ENCODE measurements at regions not wholly inside any gene's neighbourhood (a gene's known extent, or its start where the extent isn't known, plus 50 kb on each side); places are given as distances from the start of the nearest gene placed in this dataset.
A peak's percentile ranks its signal among the peaks of the same experiment; 100 is the strongest.

- no peak for DNase-seq (ENCODE audit: low spot score)
Observed at GRCh38 chr5:96228408-96228807, 204.6 kb downstream of the PCSK1 start.

DNA sequence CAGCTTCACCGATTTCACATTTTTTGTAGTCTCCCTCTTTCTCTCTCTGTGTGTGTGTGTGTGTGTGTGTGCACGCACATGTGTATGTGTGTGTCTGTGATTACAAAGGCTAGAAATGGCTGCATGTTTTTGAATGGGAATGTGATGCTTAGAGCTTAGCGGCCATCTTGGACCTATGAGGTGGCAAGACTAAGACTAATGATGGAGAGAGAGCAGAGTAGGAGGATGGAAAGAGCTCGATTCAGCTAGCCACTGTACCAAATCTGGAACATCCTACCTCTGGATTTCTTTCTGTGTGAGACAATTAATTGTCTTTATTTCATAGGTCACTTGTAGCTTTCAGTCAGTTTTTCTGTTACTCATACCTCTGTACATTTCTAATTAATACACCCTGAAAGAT is 205.1 kb downstream of the PCSK1 start:
- no peaks in the 10 kb centered on the region for H3K9me3 ChIP-seq (ENCODE audit: low read depth, low read length, poor library complexity, severe bottlenecking)
- H3K27me3 ChIP-seq (replicated peaks; ENCODE audit: insufficient read depth, low read depth, low read length, poor library complexity): no peaks in the 10 kb centered on the region
- H3K4me3 ChIP-seq (ENCODE audit: low read depth, low read length, poor library complexity, severe bottlenecking): no peak overlapping the region
- ChIA-PET CTCF (no interaction called here), POLR2A (ENCODE audit: low non-redundant PET) (no interaction called here)
- DNase-seq (ENCODE audit: low spot score): no peak
- no peak for TF ChIP-seq CTCF (conservative IDR thresholded peaks at IDR 0.05; ENCODE audit: low read depth, low read length)
- no peak for TF ChIP-seq EZH2 (IDR thresholded peaks at IDR 0.05; ENCODE audit: borderline replicate concordance, low read depth, low read length, poor library complexity, severe bottlenecking)
- H3K27ac ChIP-seq (ENCODE audit: low read depth, low read length, poor library complexity, severe bottlenecking): no peak overlapping the region
- BruUV-seq (replicated peaks): no TSS peak
- no peaks in the 10 kb centered on the region for H3K4me1 ChIP-seq (ENCODE audit: insufficient read depth, low read length, poor library complexity, severe bottlenecking)
- intact Hi-C loops (cut with micrococcal nuclease; ENCODE audit: unreplicated experiment): no loop called here
- H3K36me3 ChIP-seq (ENCODE audit: insufficient read depth, low read length, poor library complexity, severe bottlenecking): no peaks in the 10 kb centered on the region

More at GRCh38 chr5:96228408-96228807, 204.6 kb downstream of the PCSK1 start:
- intact Hi-C loops (cut with micrococcal nuclease; ENCODE audit: unreplicated experiment): no loop called here
- H3K9me3 ChIP-seq (ENCODE audit: low read depth, low read length, poor library complexity, severe bottlenecking): no peaks in the 10 kb centered on the region
- H3K36me3 ChIP-seq (ENCODE audit: insufficient read depth, low read length, poor library complexity, severe bottlenecking): no peaks in the 10 kb centered on the region
- CTCF ChIA-PET: no interaction called here
- no TSS peak for BruUV-seq (replicated peaks)
- H3K4me1 ChIP-seq (ENCODE audit: insufficient read depth, low read length, poor library complexity, severe bottlenecking): no peaks in the 10 kb centered on the region
- POLR2A ChIA-PET (ENCODE audit: low non-redundant PET): no interaction called here
- no peaks in the 10 kb centered on the region for H3K27me3 ChIP-seq (replicated peaks; ENCODE audit: insufficient read depth, low read depth, low read length, poor library complexity)
- TF ChIP-seq CTCF (conservative IDR thresholded peaks at IDR 0.05; ENCODE audit: low read depth, low read length) (no peak), EZH2 (IDR thresholded peaks at IDR 0.05; ENCODE audit: borderline replicate concordance, low read depth, low read length, poor library complexity, severe bottlenecking) (no peak)
- no peak overlapping the region for H3K27ac ChIP-seq (ENCODE audit: low read depth, low read length, poor library complexity, severe bottlenecking)
- no peak overlapping the region for H3K4me3 ChIP-seq (ENCODE audit: low read depth, low read length, poor library complexity, severe bottlenecking)

GRCh38 chr5:96226941-96227552 is 206.0 kb downstream of the PCSK1 start:
- BruUV-seq (replicated peaks): no TSS peak
- no peaks in the 10 kb centered on the region for H3K4me1 ChIP-seq (ENCODE audit: insufficient read depth, low read length, poor library complexity, severe bottlenecking)
- POLR2A ChIA-PET (ENCODE audit: low non-redundant PET): no interaction called here

More at GRCh38 chr5:96226941-96227552, 206.0 kb downstream of the PCSK1 start:
- Histone ChIP-seq H3K9me3 (ENCODE audit: low read depth, low read length, poor library complexity, severe bottlenecking) (no peaks in the 10 kb centered on the region), H3K27ac (ENCODE audit: low read depth, low read length, poor library complexity, severe bottlenecking) (no peak overlapping the region), H3K36me3 (ENCODE audit: insufficient read depth, low read length, poor library complexity, severe bottlenecking) (no peaks in the 10 kb centered on the region), H3K27me3 (replicated peaks; ENCODE audit: insufficient read depth, low read depth, low read length, poor library complexity) (no peaks in the 10 kb centered on the region), H3K4me3 (ENCODE audit: low read depth, low read length, poor library complexity, severe bottlenecking) (no peak overlapping the region)
- TF ChIP-seq CTCF (conservative IDR thresholded peaks at IDR 0.05; ENCODE audit: low read depth, low read length): no peak
- TF ChIP-seq EZH2 (IDR thresholded peaks at IDR 0.05; ENCODE audit: borderline replicate concordance, low read depth, low read length, poor library complexity, severe bottlenecking): no peak
- DNase-seq (ENCODE audit: low spot score): peak; percentile 58
- CTCF ChIA-PET: no interaction called here
- intact Hi-C loops (cut with micrococcal nuclease; ENCODE audit: unreplicated experiment): no loop called here
